HCT116 (cell line): ENCODE measurements at regions not wholly inside any gene's neighbourhood (a gene's known extent, or its start where the extent isn't known, plus 50 kb on each side); places are given as distances from the start of the nearest gene placed in this dataset.

Experiments
- ATAC-seq: fragments of 200-7000 bp; cut with Tn5 transposase; 2 replicates; pipeline ENCODE4 v1.9.1; 2020; ENCODE audit warnings: mild to moderate bottlenecking, moderate library complexity
- BruUV-seq: library from RNA; stranded (reverse); fragments of 400-500 nt; replicated peaks from 2 replicates; lab custom pipeline; 2021; lab: Mats Ljungman, UMichigan
- CTCF ChIA-PET: fragments of 300-600 bp; sonication (Branson Sonifier 250); formaldehyde crosslinking; loops from one replicate; lab custom pipeline; 2021; ENCODE audit warnings: antibody characterized with exemption; lab: Charles Lee
- POLR2A ChIA-PET: fragments of 300-600, 350-600 bp; sonication (Branson Sonifier 250); formaldehyde crosslinking; loops from one replicate; lab custom pipeline; 2021; ENCODE audit warnings: antibody characterized with exemption; lab: Charles Lee
- RAD21 ChIA-PET, 2 experiments: fragments of 300-600 bp; sonication (Branson Sonifier 250); formaldehyde crosslinking; loops; one replicate each; lab custom pipeline; 2023; ENCODE audit warnings: low total read pairs in 2 of 2; ENCODE audit not compliant: uncharacterized antibody in 2 of 2, unreplicated experiment in 2 of 2, low non-redundant PET in 1 of 2; lab: Charles Lee
- DNase-seq: peaks from one replicate; pipeline ENCODE4 v3.0.0-alpha.2; 2010; ENCODE audit warnings: low read depth, low spot score
- H2AFZ ChIP-seq: fragments of 200-600 bp; shearing (Covaris generic), sonication (generic); 2 replicates; pipeline ENCODE4 v1.6.1; 2017; ENCODE audit warnings: low read depth, mixed run types, mixed read lengths, antibody characterized with exemption, low read length; ENCODE audit not compliant: poor library complexity, severe bottlenecking
- H3K27ac ChIP-seq: 2 replicates; pipeline ENCODE4 v1.5.1; 2012; ENCODE audit warnings: low read depth, low read length
- H3K27me3 ChIP-seq: fragments of 200-600 bp; sonication (generic); 2 replicates; pipeline ENCODE4 v1.6.1; 2016; ENCODE audit warnings: mixed run types, low read length, mixed read lengths; ENCODE audit not compliant: insufficient read depth
- H3K36me3 ChIP-seq, 2 experiments: fragments of 200-500 bp in 1 of 2; fragments of 200-600 bp in 1 of 2; sonication (Bioruptor generic) in 1 of 2; sonication (generic) in 1 of 2; 2 replicates each; pipeline versions ENCODE4 v1.5.1 to v1.6.1; 2014 to 2016; ENCODE audit warnings: low read length in 2 of 2, inconsistent platforms in 1 of 2, mixed read lengths in 1 of 2, mixed run types in 1 of 2; ENCODE audit not compliant: insufficient read depth in 2 of 2, control insufficient read depth in 1 of 2
- H3K4me1 ChIP-seq, 2 experiments: fragments of 200-600 bp in 1 of 2; sonication (generic) in 1 of 2; 2 replicates each; pipeline versions ENCODE4 v1.5.1 to v1.6.1; 2012 to 2017; ENCODE audit warnings: low read length in 2 of 2, inconsistent platforms in 1 of 2, mild to moderate bottlenecking in 1 of 2, mixed read lengths in 1 of 2, mixed run types in 1 of 2, moderate library complexity in 1 of 2; ENCODE audit not compliant: insufficient read depth in 2 of 2, control insufficient read depth in 1 of 2
- H3K4me2 ChIP-seq: fragments of 200-600 bp; sonication (generic); 2 replicates; pipeline ENCODE4 v1.6.1; 2017; ENCODE audit warnings: mixed run types, low read length, mixed read lengths
- H3K4me3 ChIP-seq, 2 experiments: fragments of 200-600 bp in 1 of 2; sonication (generic) in 1 of 2; replicated peaks in 1 of 2; 2 replicates each; pipeline ENCODE4 v1.5.1; 2011 to 2016; ENCODE audit warnings: low read length in 2 of 2, control low read depth in 1 of 2, low read depth in 1 of 2, mild to moderate bottlenecking in 1 of 2, mixed read lengths in 1 of 2, mixed run types in 1 of 2
- H3K79me2 ChIP-seq: fragments of 200-600 bp; sonication (generic); 2 replicates; pipeline ENCODE4 v1.6.1; 2017; ENCODE audit warnings: mild to moderate bottlenecking, mixed run types, low read length, moderate library complexity, mixed read lengths; ENCODE audit not compliant: insufficient read depth
- H3K9ac ChIP-seq: fragments of 200-600 bp; sonication (generic); 2 replicates; pipeline ENCODE4 v1.6.1; 2016; ENCODE audit warnings: low read length, mixed read lengths
- H3K9me2 ChIP-seq: fragments of 200-600 bp; sonication (generic), shearing (Covaris generic); 2 replicates; pipeline ENCODE4 v1.6.1; 2017; ENCODE audit warnings: mixed run types, mild to moderate bottlenecking, moderate library complexity; ENCODE audit not compliant: insufficient read depth
- H3K9me3 ChIP-seq, 2 experiments: fragments of 200-500 bp in 1 of 2; fragments of 200-600 bp in 1 of 2; sonication (Bioruptor generic) in 1 of 2; sonication (generic) in 1 of 2; 2 replicates each; pipeline ENCODE4 v1.6.1; 2014 to 2017; ENCODE audit warnings: low read length in 2 of 2, mixed read lengths in 2 of 2, inconsistent platforms in 1 of 2, low read depth in 1 of 2, mild to moderate bottlenecking in 1 of 2, mixed run types in 1 of 2, moderate library complexity in 1 of 2; ENCODE audit not compliant: control insufficient read depth in 1 of 2, insufficient read depth in 1 of 2
- H4K20me1 ChIP-seq: fragments of 200-600 bp; sonication (generic), shearing (Covaris generic); 2 replicates; pipeline ENCODE4 v1.6.1; 2017; ENCODE audit warnings: mixed run types, mild to moderate bottlenecking, moderate library complexity; ENCODE audit not compliant: insufficient read depth
- CBX3 ChIP-seq: IDR thresholded peaks from 2 replicates; pipeline ENCODE4 v1.6.1; 2012; ENCODE audit warnings: low read depth
- CTCF ChIP-seq, 3 experiments: fragments of 200-600 bp in 1 of 3; sonication (generic) in 1 of 3; IDR thresholded peaks in 2 of 3; conservative IDR thresholded peaks in 1 of 3; 2 replicates each; pipeline ENCODE4 v1.5.1; 2012 to 2017; ENCODE audit warnings: low read depth in 2 of 3, low read length in 2 of 3, antibody characterized with exemption in 1 of 3, borderline replicate concordance in 1 of 3, control low read depth in 1 of 3, mild to moderate bottlenecking in 1 of 3, mixed read lengths in 1 of 3, mixed run types in 1 of 3, moderate library complexity in 1 of 3; ENCODE audit not compliant: insufficient read depth in 1 of 3
- EGR1 ChIP-seq: IDR thresholded peaks from 2 replicates; pipeline ENCODE4 v1.6.1; 2012; ENCODE audit warnings: low read depth
- EZH2 ChIP-seq: fragments of 200-600 bp; sonication (generic); IDR thresholded peaks from 2 replicates; pipeline ENCODE4 v1.6.1; 2017; ENCODE audit warnings: antibody characterized with exemption, mixed run types
- RAD21 ChIP-seq: IDR thresholded peaks from 2 replicates; pipeline ENCODE4 v1.6.1; 2012; ENCODE audit warnings: low read depth, mild to moderate bottlenecking
- SIN3A ChIP-seq: IDR thresholded peaks from 2 replicates; pipeline ENCODE4 v1.6.1; 2012; ENCODE audit warnings: low read depth
- SRF ChIP-seq: IDR thresholded peaks from 2 replicates; pipeline ENCODE4 v1.6.1; 2012; ENCODE audit warnings: low read depth
- TCF7L2 ChIP-seq: IDR thresholded peaks from 2 replicates; pipeline ENCODE4 v1.7.0; 2011; ENCODE audit warnings: borderline replicate concordance, inconsistent platforms; ENCODE audit not compliant: insufficient read depth, insufficient read length; ENCODE audit errors: extremely low read depth
- ZFX ChIP-seq: fragments of 450-650 bp; IDR thresholded peaks from 2 replicates; pipeline ENCODE4 v1.6.1; 2017
- ZNF274 ChIP-seq: fragments of 200-500 bp; sonication (Bioruptor generic); IDR thresholded peaks from 2 replicates; pipeline ENCODE4 v1.6.1; 2014; ENCODE audit warnings: mild to moderate bottlenecking, low read depth, low read length, inconsistent platforms
- intact Hi-C: fragments of 100-400 bp; cut with micrococcal nuclease; formaldehyde crosslinking; loops from 2 replicates; pipeline ENCODE4 v1.10.0; 2022
- TF ChIP-seq, protein P1 (sequence below): IDR thresholded peaks from 2 replicates; pipeline ENCODE4 v1.6.1; 2012

DNA sequence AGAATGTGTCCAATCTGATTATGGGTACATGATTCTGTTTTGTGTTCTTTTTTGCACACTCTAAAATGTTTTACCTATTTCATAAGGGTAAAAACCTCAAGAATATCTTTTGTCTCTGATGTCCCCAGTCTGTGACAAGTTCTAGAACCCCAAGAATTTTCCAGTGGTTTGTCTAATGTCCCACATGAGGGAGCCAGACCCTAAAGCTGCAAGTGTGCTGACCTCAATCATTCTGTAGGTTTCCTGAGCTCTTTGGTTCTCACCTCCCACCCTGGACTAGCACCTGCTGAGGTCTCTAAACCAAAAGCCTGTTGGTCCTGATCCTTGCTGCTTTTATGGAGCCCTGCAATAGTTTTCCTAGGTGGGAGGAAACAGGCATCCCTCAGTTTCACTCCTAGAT is 149.8 kb upstream of the MPPED2 start (continued):
- TF ChIP-seq CTCF (IDR thresholded peaks at IDR 0.05 in 2 of 3, conservative IDR thresholded peaks at IDR 0.05 in 1 of 3; ENCODE audit: borderline replicate concordance in 1 of 3, insufficient read depth in 1 of 3, low read depth in 2 of 3, low read length in 2 of 3) (no peak), SIN3A (no peak), EGR1 (no peak), EZH2 (no peak)

DNA sequence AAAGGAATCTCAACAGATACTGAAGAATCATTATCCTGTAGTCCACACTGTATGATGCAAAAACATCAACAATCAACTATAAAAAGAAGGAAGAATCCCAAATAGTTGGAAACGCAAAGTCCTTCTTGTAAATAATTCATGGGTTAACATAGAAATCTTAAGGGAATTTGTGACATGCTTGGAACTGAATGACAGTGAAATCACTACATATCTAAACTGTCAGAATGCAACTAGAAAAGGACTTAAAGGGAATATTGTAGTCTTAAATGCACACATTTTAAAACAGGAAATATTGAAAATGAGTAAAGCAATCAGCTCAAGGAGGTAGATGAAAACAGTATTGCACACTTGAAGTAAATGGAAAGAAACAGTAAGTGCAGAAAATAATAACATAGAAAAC is 147.6 kb upstream of the MPPED2 start:
- H3K27ac ChIP-seq = no peak overlapping the region
- H3K9me2 ChIP-seq = no peaks in the 10 kb centered on the region
- H4K20me1 ChIP-seq = no peaks in the 10 kb centered on the region; the same call in 1 of the 2 replicates
- no peaks in the 10 kb centered on the region for H3K9me3 ChIP-seq
- no peaks in the 10 kb centered on the region for H3K79me2 ChIP-seq
- BruUV-seq = no TSS peak
- no peak for ATAC-seq
- peaks cover 6% of the 10 kb centered on the region; the same call in 1 of the 2 replicates for H3K27me3 ChIP-seq
- intact Hi-C loops = no loop called here
- ChIA-PET CTCF (no interaction called here), POLR2A (no interaction called here), RAD21 (no interaction called here)
- no peaks in the 10 kb centered on the region for H3K4me1 ChIP-seq
- no peak overlapping the region for H3K4me2 ChIP-seq
- no peak overlapping the region for H3K9ac ChIP-seq
- no peak for DNase-seq
- TF ChIP-seq, protein P1, sequence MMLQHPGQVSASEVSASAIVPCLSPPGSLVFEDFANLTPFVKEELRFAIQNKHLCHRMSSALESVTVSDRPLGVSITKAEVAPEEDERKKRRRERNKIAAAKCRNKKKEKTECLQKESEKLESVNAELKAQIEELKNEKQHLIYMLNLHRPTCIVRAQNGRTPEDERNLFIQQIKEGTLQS = no peak
- TF ChIP-seq SRF (no peak), CBX3 (no peak), ZFX (no peak), RAD21 (no peak), ZNF274 (no peak), TCF7L2 (no peak), EGR1 (no peak), SIN3A (no peak)
- H2AFZ ChIP-seq = no peak overlapping the region
- H3K36me3 ChIP-seq = no peaks in the 10 kb centered on the region
- H3K4me3 ChIP-seq = no peak overlapping the region
